ENCODE measurements at regions not wholly inside any gene's neighbourhood (a gene's known extent, or its start where the extent isn't known, plus 50 kb on each side); places are given as distances from the start of the nearest gene placed in this dataset.

DNA sequence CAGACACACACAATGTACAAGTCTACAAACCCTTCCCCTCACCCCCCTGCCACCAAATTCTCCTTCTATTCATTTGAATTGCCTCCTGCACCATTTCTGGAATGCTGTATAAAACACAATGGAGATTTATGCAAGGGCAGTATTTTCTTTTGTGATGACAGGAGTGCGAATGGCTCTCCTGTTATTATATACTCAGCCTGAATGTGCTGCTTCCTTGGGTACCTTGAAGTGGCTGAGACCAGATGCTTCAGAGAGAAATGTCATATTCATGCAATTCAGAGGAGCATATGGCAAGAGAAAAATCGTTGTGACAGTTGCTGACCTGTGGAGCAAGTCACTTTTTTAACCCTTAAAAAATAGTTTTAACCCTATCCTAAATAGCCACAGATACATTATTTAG, 468.0 kb upstream of the WWC1 start:
- Histone ChIP-seq H4K20me1 (peaks cover 48% of the 10 kb centered on the region; the same call in 1 of the 2 replicates), H3K27me3 (no peaks in the 10 kb centered on the region), H3K9ac (no peak overlapping the region), H3K27ac (no peak overlapping the region), H3K9me3 (no peaks in the 10 kb centered on the region), H3K36me3 (peaks cover 58% of the 10 kb centered on the region), H3K4me1 (peaks cover 12% of the 10 kb centered on the region; the same call in 1 of the 2 replicates), H3K4me2 (no peak overlapping the region), H3K4me3 (no peak overlapping the region)
- no peak for TF ChIP-seq Cebpa-rat (IDR thresholded peaks at IDR 0.05)

DNA sequence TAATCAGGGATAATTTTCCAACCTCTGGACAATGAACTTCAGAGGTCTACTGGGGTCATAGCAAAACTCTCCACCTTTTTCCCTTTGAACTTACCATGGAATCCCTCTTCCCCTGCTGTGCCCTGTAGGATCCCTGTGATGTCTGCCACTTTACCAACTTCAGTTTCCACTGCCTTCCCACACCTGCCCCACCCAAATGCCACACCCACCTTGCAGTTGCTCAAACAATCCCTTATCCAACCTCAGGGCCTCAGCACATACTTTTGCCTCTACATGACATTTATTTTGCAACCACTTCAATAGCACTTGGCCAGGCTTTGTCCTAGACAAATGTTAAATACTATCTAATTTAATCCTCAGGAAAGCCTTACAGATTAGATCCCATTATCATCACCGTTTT, 463.7 kb upstream of the WWC1 start:
- Histone ChIP-seq H4K20me1 (peaks cover 37% of the 10 kb centered on the region; the same call in 1 of the 2 replicates), H3K36me3 (peaks cover 44% of the 10 kb centered on the region), H3K27me3 (no peaks in the 10 kb centered on the region), H3K9ac (no peak overlapping the region), H3K4me1 (no peaks in the 10 kb centered on the region), H3K9me3 (no peaks in the 10 kb centered on the region), H3K4me2 (no peak overlapping the region), H3K4me3 (no peak overlapping the region), H3K27ac (no peak overlapping the region)
- TF ChIP-seq Cebpa-rat (IDR thresholded peaks at IDR 0.05): no peak

DNA sequence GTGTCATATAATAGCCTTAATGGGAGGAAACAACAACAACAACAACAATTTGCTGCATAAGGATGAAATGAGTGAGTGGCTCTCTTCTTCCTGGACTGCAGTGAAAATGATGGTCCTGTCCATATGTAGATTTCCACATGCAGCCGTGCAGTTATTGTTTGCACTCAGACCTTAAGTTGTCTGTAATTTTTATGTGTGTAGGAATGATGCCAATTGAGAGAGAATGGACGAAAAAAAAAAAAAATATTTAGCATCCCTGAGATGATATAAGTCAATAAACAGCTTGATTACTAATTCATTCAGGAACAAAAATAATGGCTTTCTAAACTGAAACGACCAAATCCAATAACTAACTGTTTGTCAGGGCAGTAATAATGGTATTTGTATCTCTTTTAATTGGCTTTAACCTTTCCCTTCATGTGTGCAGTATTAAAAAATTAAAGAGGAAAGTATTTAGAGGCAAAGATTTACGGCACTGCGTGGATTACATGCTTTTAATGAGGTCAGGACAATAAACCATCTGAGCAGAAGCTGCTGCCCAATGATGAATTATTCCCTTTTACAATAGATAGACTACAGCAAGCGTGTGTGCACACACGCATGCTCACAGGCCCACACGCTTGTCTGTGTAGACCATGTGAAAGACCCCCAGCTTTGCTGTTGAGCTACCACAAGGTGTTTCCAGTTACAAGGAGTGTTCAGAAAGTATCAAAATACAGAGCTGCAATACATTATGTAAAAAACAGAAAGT, 459.5 kb upstream of the WWC1 start:
- no peak for TF ChIP-seq Cebpa-rat (IDR thresholded peaks at IDR 0.05)
- Histone ChIP-seq H3K4me3 (no peak overlapping the region), H3K9me3 (no peaks in the 10 kb centered on the region), H3K27ac (no peak overlapping the region), H3K4me1 (0 out of 2 replicates have a peak, but pooled peaks cover 6% of the 10 kb centered on the region), H3K36me3 (peaks cover 29% of the 10 kb centered on the region; the same call in 1 of the 2 replicates), H3K4me2 (no peak overlapping the region), H4K20me1 (peaks cover 24% of the 10 kb centered on the region; the same call in 1 of the 2 replicates), H3K27me3 (no peaks in the 10 kb centered on the region), H3K9ac (no peak overlapping the region)

DNA sequence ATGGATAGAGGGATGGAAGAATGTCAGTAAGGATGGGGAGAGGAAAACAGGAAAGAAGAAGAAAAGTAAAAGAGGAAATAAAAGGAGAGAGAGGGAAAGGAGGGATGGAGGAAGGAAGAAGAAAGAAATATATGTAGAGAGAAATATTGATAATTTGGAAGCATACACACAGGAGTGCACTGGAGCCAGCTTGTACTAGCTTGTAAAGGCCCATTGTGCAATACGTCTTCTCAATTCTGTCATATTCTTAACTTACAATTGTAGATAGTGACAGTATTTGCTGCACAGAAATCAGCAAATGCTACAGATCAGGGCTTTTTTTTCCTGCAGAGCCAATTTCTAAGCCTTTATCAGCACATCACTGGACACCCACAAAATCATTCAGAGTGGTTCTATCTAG, 458.8 kb upstream of the WWC1 start:
- Histone ChIP-seq H3K4me1 (0 out of 2 replicates have a peak, but pooled peaks cover 6% of the 10 kb centered on the region), H4K20me1 (peaks cover 24% of the 10 kb centered on the region; the same call in 1 of the 2 replicates), H3K36me3 (peaks cover 28% of the 10 kb centered on the region; the same call in 1 of the 2 replicates), H3K9ac (no peak overlapping the region), H3K9me3 (no peaks in the 10 kb centered on the region), H3K4me3 (no peak overlapping the region), H3K27ac (no peak overlapping the region), H3K4me2 (no peak overlapping the region), H3K27me3 (no peaks in the 10 kb centered on the region)
- no peak for TF ChIP-seq Cebpa-rat (IDR thresholded peaks at IDR 0.05)

DNA sequence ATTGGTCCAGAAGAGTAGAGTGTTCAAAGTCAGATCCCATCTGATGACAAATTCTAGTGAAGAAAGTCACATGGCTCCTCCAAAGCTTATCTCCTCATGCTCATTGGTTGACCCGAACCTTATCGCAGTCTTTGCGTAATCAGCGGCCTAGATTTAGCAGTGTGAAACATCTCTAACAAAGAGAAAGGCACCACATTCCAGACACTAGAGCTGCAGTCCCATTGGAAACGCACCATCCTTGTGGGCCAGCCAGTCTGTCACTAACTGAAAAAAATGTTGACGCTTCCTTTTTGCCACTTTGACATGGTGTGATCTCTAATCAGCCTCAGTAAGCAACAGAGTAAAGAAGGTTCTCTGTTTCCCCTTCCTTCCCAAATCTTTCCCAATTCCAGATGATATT, 458.0 kb upstream of the WWC1 start:
- Histone ChIP-seq H3K27me3 (no peaks in the 10 kb centered on the region), H4K20me1 (peaks cover 33% of the 10 kb centered on the region; the same call in 1 of the 2 replicates), H3K4me2 (no peak overlapping the region), H3K9me3 (no peaks in the 10 kb centered on the region), H3K4me3 (no peak overlapping the region), H3K27ac (no peak overlapping the region), H3K9ac (no peak overlapping the region), H3K4me1 (0 out of 2 replicates have a peak, but pooled peaks cover 6% of the 10 kb centered on the region), H3K36me3 (peaks cover 29% of the 10 kb centered on the region; the same call in 1 of the 2 replicates)
- TF ChIP-seq Cebpa-rat (IDR thresholded peaks at IDR 0.05): no peak

- Histone ChIP-seq H4K20me1 (peaks cover 32% of the 10 kb centered on the region; the same call in 1 of the 2 replicates), H3K36me3 (peaks cover 23% of the 10 kb centered on the region; the same call in 1 of the 2 replicates), H3K4me2 (no peak overlapping the region), H3K4me1 (0 out of 2 replicates have a peak, but pooled peaks cover 7% of the 10 kb centered on the region), H3K27ac (no peak overlapping the region), H3K4me3 (no peak overlapping the region), H3K27me3 (no peaks in the 10 kb centered on the region), H3K9ac (no peak overlapping the region), H3K9me3 (no peaks in the 10 kb centered on the region)
- no peak for TF ChIP-seq Cebpa-rat (IDR thresholded peaks at IDR 0.05)
Observed at GRCh38 chr5:167835146-167835545, 456.3 kb upstream of the WWC1 start.

DNA sequence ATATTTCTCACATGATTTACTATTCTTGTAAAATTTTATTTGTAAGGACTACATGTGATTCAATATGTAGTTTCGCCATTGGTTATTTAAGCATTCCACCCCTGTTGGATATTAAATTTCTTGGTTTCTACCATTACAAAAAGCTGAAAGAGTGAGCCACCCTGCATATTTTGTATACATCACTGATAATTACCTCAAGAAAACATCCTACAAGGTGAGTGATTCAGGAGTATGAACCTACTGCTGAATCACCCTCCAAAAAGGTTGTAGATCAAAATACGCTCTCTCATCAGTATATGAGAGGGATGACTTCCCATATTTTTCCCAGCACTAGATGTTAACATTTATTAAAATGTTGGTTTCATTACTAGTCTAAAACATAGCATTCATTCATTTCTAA, 454.3 kb upstream of the WWC1 start:
- no peak for TF ChIP-seq Cebpa-rat (IDR thresholded peaks at IDR 0.05)
- H3K4me3 ChIP-seq: no peak overlapping the region
- peaks cover 19% of the 10 kb centered on the region; the same call in 1 of the 2 replicates for H3K36me3 ChIP-seq
- no peaks in the 10 kb centered on the region for H3K9me3 ChIP-seq
- H3K27ac ChIP-seq: no peak overlapping the region
- peaks cover 17% of the 10 kb centered on the region; the same call in 1 of the 2 replicates for H4K20me1 ChIP-seq
- H3K9ac ChIP-seq: no peak overlapping the region
- no peak overlapping the region for H3K4me2 ChIP-seq
- peaks cover 12% of the 10 kb centered on the region; the same call in 1 of the 2 replicates for H3K4me1 ChIP-seq
- no peaks in the 10 kb centered on the region for H3K27me3 ChIP-seq

- no peaks in the 10 kb centered on the region for H3K27me3 ChIP-seq
- H3K9ac ChIP-seq: no peak overlapping the region
- H3K36me3 ChIP-seq: peaks cover 22% of the 10 kb centered on the region; the same call in 1 of the 2 replicates
- H3K4me1 ChIP-seq: peaks cover 13% of the 10 kb centered on the region; the same call in 1 of the 2 replicates
- no peak for TF ChIP-seq Cebpa-rat (IDR thresholded peaks at IDR 0.05)
- H3K4me3 ChIP-seq: no peak overlapping the region
- no peaks in the 10 kb centered on the region for H3K9me3 ChIP-seq
- H3K4me2 ChIP-seq: no peak overlapping the region
- peaks cover 17% of the 10 kb centered on the region; the same call in 1 of the 2 replicates for H4K20me1 ChIP-seq
- H3K27ac ChIP-seq: no peak overlapping the region
Observed at GRCh38 chr5:167839065-167839464, 452.4 kb upstream of the WWC1 start.

GRCh38 chr5:167840527-167841130, 450.8 kb upstream of the WWC1 start:
- Histone ChIP-seq H3K27me3 (no peaks in the 10 kb centered on the region), H3K9me3 (no peaks in the 10 kb centered on the region), H3K4me3 (no peak overlapping the region), H3K4me1 (peaks cover 14% of the 10 kb centered on the region; the same call in 1 of the 2 replicates), H3K4me2 (no peak overlapping the region), H3K9ac (no peak overlapping the region), H3K27ac (no peak overlapping the region), H4K20me1 (peaks cover 13% of the 10 kb centered on the region; the same call in 1 of the 2 replicates), H3K36me3 (peaks cover 22% of the 10 kb centered on the region)
- no peak for TF ChIP-seq Cebpa-rat (IDR thresholded peaks at IDR 0.05)
